Keratinocyte (primary cell): ENCODE measurements at regions not wholly inside any gene's neighbourhood (a gene's known extent, or its start where the extent isn't known, plus 50 kb on each side); places are given as distances from the start of the nearest gene placed in this dataset.
A peak's percentile ranks its signal among the peaks of the same experiment; 100 is the strongest.

Experiments
- DNase-seq: peaks from one replicate; pipeline ENCODE4 v3.0.0-alpha.2; 2011; ENCODE audit warnings: low read depth, missing footprints, low spot score
- FAIRE-seq: peaks from 2 replicates; lab custom pipeline; 2011; peaks lifted over from hg19 to GRCh38; lab: Jason Lieb, UNC
- H2AFZ ChIP-seq: 2 replicates; pipeline ENCODE4 v1.6.0; 2012; ENCODE audit warnings: low read length, control low read depth, inconsistent platforms; ENCODE audit not compliant: control insufficient read depth
- H3K27ac ChIP-seq: 2 replicates; pipeline ENCODE4 v1.5.1; 2011; ENCODE audit warnings: low read length; ENCODE audit not compliant: control insufficient read depth, insufficient read depth
- H3K27me3 ChIP-seq: 3 replicates; pipeline ENCODE4 v1.6.0; 2011; ENCODE audit warnings: low read length; ENCODE audit not compliant: control insufficient read depth, insufficient read depth; ENCODE audit errors: extremely low read depth
- H3K36me3 ChIP-seq, 2 experiments: 2 replicates in 1 of 2; 3 replicates in 1 of 2; pipeline ENCODE4 v1.5.1; 2011; ENCODE audit warnings: low read length in 2 of 2, mild to moderate bottlenecking in 1 of 2; ENCODE audit not compliant: control insufficient read depth in 2 of 2, insufficient read depth in 2 of 2; ENCODE audit errors: extremely low read depth in 1 of 2
- H3K4me1 ChIP-seq: 3 replicates; pipeline ENCODE4 v1.5.1; 2011; ENCODE audit warnings: low read length; ENCODE audit not compliant: control insufficient read depth, insufficient read depth; ENCODE audit errors: extremely low read depth
- H3K4me2 ChIP-seq: 3 replicates; pipeline ENCODE4 v1.6.0; 2011; ENCODE audit warnings: low read depth, low read length; ENCODE audit not compliant: control insufficient read depth, insufficient read depth; ENCODE audit errors: extremely low read depth
- H3K4me3 ChIP-seq, 3 experiments: fragments of 200-600 bp in 1 of 3; sonication (generic) in 1 of 3; 2 replicates in 2 of 3; 3 replicates in 1 of 3; pipeline ENCODE4 v1.5.1; 2011 to 2016; ENCODE audit warnings: low read length in 3 of 3, mild to moderate bottlenecking in 3 of 3, control low read depth in 2 of 3, inconsistent platforms in 1 of 3, low read depth in 1 of 3, mixed read lengths in 1 of 3, mixed run types in 1 of 3, moderate library complexity in 1 of 3; ENCODE audit not compliant: control insufficient read depth in 2 of 3, insufficient read depth in 2 of 3; ENCODE audit errors: extremely low read depth in 1 of 3
- H3K79me2 ChIP-seq: 2 replicates; pipeline ENCODE4 v1.6.0; 2012; ENCODE audit warnings: low read length; ENCODE audit not compliant: control insufficient read depth, insufficient read depth
- H3K9ac ChIP-seq: 3 replicates; pipeline ENCODE4 v1.6.0; 2011; ENCODE audit warnings: low read length; ENCODE audit not compliant: control insufficient read depth, insufficient read depth; ENCODE audit errors: extremely low read depth
- H3K9me1 ChIP-seq: 3 replicates; pipeline ENCODE4 v1.6.0; 2011; ENCODE audit warnings: low read length; ENCODE audit not compliant: control insufficient read depth, insufficient read depth; ENCODE audit errors: extremely low read depth
- H3K9me3 ChIP-seq: 2 replicates; pipeline ENCODE4 v1.5.1; 2012; ENCODE audit warnings: low read depth, low read length; ENCODE audit not compliant: control insufficient read depth
- H4K20me1 ChIP-seq: 3 replicates; pipeline ENCODE4 v1.6.0; 2011; ENCODE audit warnings: low read length; ENCODE audit not compliant: control insufficient read depth, insufficient read depth; ENCODE audit errors: extremely low read depth
- CTCF ChIP-seq, 3 experiments: IDR thresholded peaks in 1 of 3; conservative IDR thresholded peaks in 1 of 3; optimal IDR thresholded peaks in 1 of 3; 2 replicates in 2 of 3; 3 replicates in 1 of 3; pipeline versions ENCODE3 to v1.5.1; 2011; ENCODE audit warnings: low read length in 3 of 3, mild to moderate bottlenecking in 3 of 3, moderate library complexity in 2 of 3, control low read depth in 1 of 3, inconsistent platforms in 1 of 3; ENCODE audit not compliant: insufficient read depth in 2 of 3; ENCODE audit errors: extremely low read depth in 1 of 3
- EZH2 ChIP-seq: IDR thresholded peaks from one replicate; pipeline ENCODE4 v1.6.1; 2012; ENCODE audit warnings: inconsistent platforms, mild to moderate bottlenecking, low read length, moderate library complexity
- dilution Hi-C: fragments of 300-500 bp; cut with MboI; formaldehyde crosslinking; loops from one replicate; pipeline ENCODE4 v1.7.0; 2020; ENCODE audit warnings: low sequenced_read_pairs; ENCODE audit not compliant: extremely low pct_ligation_motif_present

DNA sequence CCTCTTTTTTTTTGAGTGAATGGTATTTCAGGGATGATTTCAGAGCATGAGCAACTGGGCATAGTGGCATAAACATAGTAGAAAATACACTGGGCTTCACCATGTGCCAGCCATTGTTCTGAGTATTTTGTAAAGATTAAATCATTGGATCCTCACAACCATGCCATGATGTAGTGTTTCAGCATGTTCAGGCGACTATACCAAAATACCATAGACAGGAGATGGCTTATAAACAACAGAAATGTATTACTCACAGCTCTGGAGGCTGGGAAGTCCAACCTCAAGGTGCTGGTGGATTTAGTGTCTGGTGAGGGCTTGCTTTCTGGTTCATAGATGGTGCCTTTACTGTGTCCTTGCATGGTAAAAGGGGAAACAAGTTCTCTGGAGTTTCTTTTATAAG is 101.5 kb upstream of the KL start:
- Histone ChIP-seq H3K9me3 (peaks cover 2% of the 10 kb centered on the region), H3K27ac (no peak overlapping the region), H3K9ac (no peak overlapping the region), H3K79me2 (no peaks in the 10 kb centered on the region), H3K9me1 (no peaks in the 10 kb centered on the region), H3K27me3 (no peaks in the 10 kb centered on the region), H3K36me3 (no peaks in the 10 kb centered on the region), H2AFZ (no peak overlapping the region), H4K20me1 (no peaks in the 10 kb centered on the region), H3K4me3 (no peak overlapping the region), H3K4me1 (peaks cover 3% of the 10 kb centered on the region), H3K4me2 (no peak overlapping the region)
- DNase-seq = no peak
- TF ChIP-seq CTCF (optimal IDR thresholded peaks at IDR 0.05 in 1 of 3, IDR thresholded peaks at IDR 0.05 in 1 of 3, conservative IDR thresholded peaks at IDR 0.05 in 1 of 3; ENCODE audit: extremely low read depth in 1 of 3, insufficient read depth in 2 of 3, low read length in 3 of 3) (no peak), EZH2 (no peak)
- dilution Hi-C loops = no loop called here
- peak; percentile 62 for FAIRE-seq

- TF ChIP-seq EZH2 (no peak), CTCF (optimal IDR thresholded peaks at IDR 0.05 in 1 of 3, IDR thresholded peaks at IDR 0.05 in 1 of 3, conservative IDR thresholded peaks at IDR 0.05 in 1 of 3; ENCODE audit: extremely low read depth in 1 of 3, insufficient read depth in 2 of 3, low read length in 3 of 3) (no peak)
- no peaks in the 10 kb centered on the region for H4K20me1 ChIP-seq
- DNase-seq (no peak), FAIRE-seq (no peak)
- dilution Hi-C loops = no loop called here
- no peaks in the 10 kb centered on the region for H3K9me1 ChIP-seq
- no peak overlapping the region for H2AFZ ChIP-seq
- H3K9me3 ChIP-seq = peaks cover 2% of the 10 kb centered on the region
- H3K79me2 ChIP-seq = no peaks in the 10 kb centered on the region
- no peaks in the 10 kb centered on the region for H3K27me3 ChIP-seq
- H3K4me2 ChIP-seq = no peak overlapping the region
- H3K4me1 ChIP-seq = peaks cover 3% of the 10 kb centered on the region
- no peak overlapping the region for H3K4me3 ChIP-seq
- no peak overlapping the region for H3K27ac ChIP-seq
- H3K9ac ChIP-seq = no peak overlapping the region
- no peaks in the 10 kb centered on the region for H3K36me3 ChIP-seq
Measured at GRCh38 chr13:32917504-32917903, 98.7 kb upstream of the KL start.
